OCI-LY7 (cell line): ENCODE measurements at regions not wholly inside any gene's neighbourhood (a gene's known extent, or its start where the extent isn't known, plus 50 kb on each side); places are given as distances from the start of the nearest gene placed in this dataset.

ENCODE experiments used
- CTCF ChIP-seq: fragments of 200-600 bp; sonication (generic); conservative IDR thresholded peaks from 2 replicates; pipeline ENCODE4 v1.5.1; 2014; ENCODE audit warnings: mild to moderate bottlenecking, antibody characterized with exemption, low read length, moderate library complexity, mixed read lengths
- EZH2phosphoT487 ChIP-seq: fragments of 200-600 bp; sonication (generic); IDR thresholded peaks from 2 replicates; pipeline ENCODE4 v1.6.1; 2018; ENCODE audit warnings: low read depth, borderline replicate concordance, mild to moderate bottlenecking, mixed run types, antibody characterized with exemption, low read length, moderate library complexity, mixed read lengths

GRCh38 chr19:28502879-28503734 is 709.8 kb downstream of the UQCRFS1 start:
- no peak for TF ChIP-seq CTCF
- TF ChIP-seq EZH2phosphoT487: no peak
